ENCODE measurements at regions not wholly inside any gene's neighbourhood (a gene's known extent, or its start where the extent isn't known, plus 50 kb on each side); places are given as distances from the start of the nearest gene placed in this dataset.

DNA sequence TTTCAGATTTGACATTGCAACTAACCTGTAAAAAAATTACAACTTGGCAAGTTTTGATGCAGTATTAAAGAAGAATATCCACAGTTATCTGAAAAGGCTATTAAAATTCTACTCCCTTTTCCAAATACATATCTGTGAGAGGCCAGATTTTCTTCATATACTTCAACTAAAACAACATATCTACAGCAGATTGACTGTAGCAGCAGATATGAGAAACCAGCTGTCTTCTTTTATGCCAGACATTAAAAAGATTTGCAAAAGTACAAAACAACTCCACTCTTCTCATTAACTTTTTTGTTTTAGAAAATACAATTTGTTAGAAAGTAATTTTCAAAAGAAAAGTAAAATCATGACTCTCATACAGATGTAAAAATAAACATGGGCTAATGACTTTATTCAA is 281.1 kb upstream of the PCSK5 start:
- no peaks in the 10 kb centered on the region for H3K4me1 ChIP-seq (ENCODE audit: control insufficient read depth in 1 of 2, extremely low read depth in 1 of 2, insufficient read depth in 2 of 2, low read length in 2 of 2)
- no peak overlapping the region for H3K4me3 ChIP-seq (ENCODE audit: control insufficient read depth in 1 of 2, extremely low read depth in 1 of 2, low read length in 1 of 2)
- H3K36me3 ChIP-seq (ENCODE audit: control insufficient read depth in 2 of 2, extremely low read depth in 1 of 2, insufficient read depth in 1 of 2, low read length in 1 of 2) = no peaks in the 10 kb centered on the region
- ChIA-PET POLR2A (no interaction called here), CTCF (no interaction called here)
- no peak for DNase-seq
- Mint-ChIP-seq H3K9me3 (no peaks in the 10 kb centered on the region), H3K36me3 (no peaks in the 10 kb centered on the region), H3K27ac (no peak overlapping the region), H3K4me3 (no peak overlapping the region), H3K4me1 (no peaks in the 10 kb centered on the region), H3K27me3 (peaks cover 5 to 33% of the 10 kb centered on the region in 2 donors)
- H3K9me3 ChIP-seq = no peaks in the 10 kb centered on the region
- H3K27me3 ChIP-seq (replicated peaks in 1 of 2; ENCODE audit: control insufficient read depth in 2 of 2, extremely low read depth in 1 of 2, insufficient read depth in 2 of 2, low read length in 1 of 2) = no peaks in the 10 kb centered on the region
- no peak overlapping the region for H3K27ac ChIP-seq (ENCODE audit: low read length)
- ATAC-seq (replicated peaks in 1 of 4) = no peak

DNA sequence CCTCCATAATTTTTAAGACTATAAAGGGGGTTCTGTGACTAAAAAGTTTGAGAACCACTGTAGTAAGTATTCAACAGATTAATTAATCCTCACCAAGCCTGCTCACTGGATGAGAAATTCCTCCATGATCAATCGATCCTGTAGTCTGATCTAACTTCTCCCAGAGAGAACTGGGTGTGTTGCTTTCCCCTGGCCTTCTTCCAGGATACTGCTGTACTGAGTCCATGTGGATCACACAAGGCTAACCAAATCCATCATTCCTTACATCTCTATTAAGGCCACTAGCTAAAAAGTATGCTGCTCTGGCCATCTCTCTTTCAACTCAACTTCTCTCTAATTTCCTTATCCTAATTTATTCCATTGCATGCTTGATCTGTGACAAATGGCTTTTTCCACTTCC is 280.2 kb upstream of the PCSK5 start:
- Mint-ChIP-seq H3K4me3 (no peak overlapping the region), H3K9me3 (no peaks in the 10 kb centered on the region), H3K27ac (no peak overlapping the region), H3K27me3 (peaks cover 5 to 33% of the 10 kb centered on the region in 2 donors), H3K4me1 (no peaks in the 10 kb centered on the region), H3K36me3 (no peaks in the 10 kb centered on the region)
- POLR2A ChIA-PET = no interaction called here
- Histone ChIP-seq H3K9me3 (no peaks in the 10 kb centered on the region), H3K4me1 (ENCODE audit: control insufficient read depth in 1 of 2, extremely low read depth in 1 of 2, insufficient read depth in 2 of 2, low read length in 2 of 2) (no peaks in the 10 kb centered on the region), H3K27ac (ENCODE audit: low read length) (no peak overlapping the region), H3K27me3 (replicated peaks in 1 of 2; ENCODE audit: control insufficient read depth in 2 of 2, extremely low read depth in 1 of 2, insufficient read depth in 2 of 2, low read length in 1 of 2) (no peaks in the 10 kb centered on the region), H3K4me3 (ENCODE audit: control insufficient read depth in 1 of 2, extremely low read depth in 1 of 2, low read length in 1 of 2) (no peak overlapping the region), H3K36me3 (ENCODE audit: control insufficient read depth in 2 of 2, extremely low read depth in 1 of 2, insufficient read depth in 1 of 2, low read length in 1 of 2) (no peaks in the 10 kb centered on the region)
- WGBS (ENCODE audit: insufficient coverage) = 44% methylated on average over 1 of the region's 1 CpG
- no peak for ATAC-seq (replicated peaks in 1 of 4)
- CTCF ChIA-PET = no interaction called here
- DNase-seq = no peak

DNA sequence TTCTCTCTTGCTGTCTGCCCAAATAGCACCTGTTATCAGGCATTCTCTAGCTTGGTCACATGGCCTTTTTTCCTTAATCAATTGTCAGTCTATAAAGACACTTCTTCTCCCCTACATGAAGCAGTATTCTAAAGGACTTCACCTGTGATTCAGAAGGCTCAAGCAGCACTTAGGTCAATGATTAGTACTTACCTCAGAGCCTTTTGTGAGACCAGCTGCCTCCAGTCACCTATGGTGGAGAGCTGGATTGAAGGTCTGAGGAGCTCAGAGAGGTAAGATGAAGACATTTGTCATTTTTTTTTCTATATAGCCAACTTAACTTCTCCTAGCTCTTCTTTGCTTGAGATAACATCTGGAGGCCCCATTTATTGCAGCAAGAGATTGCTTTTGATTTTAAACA is 278.3 kb upstream of the PCSK5 start:
- Mint-ChIP-seq H3K27me3 (peaks cover 13 to 37% of the 10 kb centered on the region in 2 donors), H3K27ac (no peak overlapping the region), H3K4me1 (no peaks in the 10 kb centered on the region), H3K36me3 (no peaks in the 10 kb centered on the region), H3K9me3 (no peaks in the 10 kb centered on the region), H3K4me3 (no peak overlapping the region)
- Histone ChIP-seq H3K27me3 (replicated peaks in 1 of 2; ENCODE audit: control insufficient read depth in 2 of 2, extremely low read depth in 1 of 2, insufficient read depth in 2 of 2, low read length in 1 of 2) (no peaks in the 10 kb centered on the region), H3K4me1 (ENCODE audit: control insufficient read depth in 1 of 2, extremely low read depth in 1 of 2, insufficient read depth in 2 of 2, low read length in 2 of 2) (no peaks in the 10 kb centered on the region), H3K4me3 (ENCODE audit: control insufficient read depth in 1 of 2, extremely low read depth in 1 of 2, low read length in 1 of 2) (no peak overlapping the region), H3K9me3 (no peaks in the 10 kb centered on the region), H3K36me3 (ENCODE audit: control insufficient read depth in 2 of 2, extremely low read depth in 1 of 2, insufficient read depth in 1 of 2, low read length in 1 of 2) (no peaks in the 10 kb centered on the region), H3K27ac (ENCODE audit: low read length) (no peak overlapping the region)
- no peak for DNase-seq
- POLR2A ChIA-PET = no interaction called here
- CTCF ChIA-PET = no interaction called here
- no peak for ATAC-seq (replicated peaks in 1 of 4)

DNA sequence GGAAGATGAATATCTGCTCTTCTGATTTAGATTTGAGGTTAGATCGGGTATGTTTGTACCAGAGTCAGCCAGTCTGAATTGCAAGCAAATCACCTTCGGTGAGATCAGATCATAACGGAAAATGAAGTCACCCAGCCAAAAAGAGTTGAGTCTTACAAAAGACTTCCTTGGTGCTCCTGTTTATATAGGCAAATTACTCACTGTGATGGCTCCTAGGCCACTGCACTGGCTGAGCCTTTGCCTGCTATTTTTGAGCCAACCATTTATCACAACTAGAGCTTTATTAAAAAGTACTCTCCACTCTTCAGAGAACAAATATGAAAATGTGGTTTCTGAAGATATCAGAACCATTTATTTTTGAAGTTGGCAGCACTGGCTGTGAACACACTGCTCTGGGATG is 277.7 kb upstream of the PCSK5 start:
- Histone ChIP-seq H3K27ac (ENCODE audit: low read length) (no peak overlapping the region), H3K9me3 (no peaks in the 10 kb centered on the region), H3K4me1 (ENCODE audit: control insufficient read depth in 1 of 2, extremely low read depth in 1 of 2, insufficient read depth in 2 of 2, low read length in 2 of 2) (no peaks in the 10 kb centered on the region), H3K4me3 (ENCODE audit: control insufficient read depth in 1 of 2, extremely low read depth in 1 of 2, low read length in 1 of 2) (no peak overlapping the region), H3K27me3 (replicated peaks in 1 of 2; ENCODE audit: control insufficient read depth in 2 of 2, extremely low read depth in 1 of 2, insufficient read depth in 2 of 2, low read length in 1 of 2) (no peaks in the 10 kb centered on the region), H3K36me3 (ENCODE audit: control insufficient read depth in 2 of 2, extremely low read depth in 1 of 2, insufficient read depth in 1 of 2, low read length in 1 of 2) (no peaks in the 10 kb centered on the region)
- Mint-ChIP-seq H3K27me3 (peaks cover 13 to 39% of the 10 kb centered on the region in 2 donors), H3K9me3 (no peaks in the 10 kb centered on the region), H3K4me3 (no peak overlapping the region), H3K27ac (no peak overlapping the region), H3K4me1 (no peaks in the 10 kb centered on the region), H3K36me3 (no peaks in the 10 kb centered on the region)
- POLR2A ChIA-PET = no interaction called here
- DNase-seq = no peak
- no peak for ATAC-seq (replicated peaks in 1 of 4)
- WGBS (ENCODE audit: insufficient coverage) = 60% methylated on average over 3 of the region's 3 CpGs
- CTCF ChIA-PET = no interaction called here

DNA sequence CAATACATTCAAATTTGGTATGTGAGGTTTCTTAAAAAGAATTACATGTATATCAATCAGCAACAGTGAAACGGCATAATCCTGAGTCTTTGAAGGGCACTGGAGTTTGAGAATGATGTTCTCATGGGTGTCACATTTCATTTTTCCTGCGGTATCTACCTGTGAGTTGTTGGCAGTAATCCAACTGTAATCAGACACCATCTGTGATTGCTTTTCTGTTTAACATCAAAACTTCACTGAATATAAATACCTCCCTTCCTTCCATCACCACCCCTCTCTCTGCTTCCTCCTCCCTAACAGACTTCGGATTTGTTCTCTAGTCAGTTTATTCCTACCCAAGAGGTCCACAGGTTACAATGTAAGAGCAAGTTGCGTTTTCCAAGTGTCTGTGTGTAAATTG is 275.2 kb upstream of the PCSK5 start:
- Histone ChIP-seq H3K9me3 (no peaks in the 10 kb centered on the region), H3K27ac (ENCODE audit: low read length) (no peak overlapping the region), H3K4me3 (ENCODE audit: control insufficient read depth in 1 of 2, extremely low read depth in 1 of 2, low read length in 1 of 2) (no peak overlapping the region), H3K36me3 (ENCODE audit: control insufficient read depth in 2 of 2, extremely low read depth in 1 of 2, insufficient read depth in 1 of 2, low read length in 1 of 2) (no peaks in the 10 kb centered on the region), H3K4me1 (ENCODE audit: control insufficient read depth in 1 of 2, extremely low read depth in 1 of 2, insufficient read depth in 2 of 2, low read length in 2 of 2) (no peaks in the 10 kb centered on the region), H3K27me3 (replicated peaks in 1 of 2; ENCODE audit: control insufficient read depth in 2 of 2, extremely low read depth in 1 of 2, insufficient read depth in 2 of 2, low read length in 1 of 2) (no peaks in the 10 kb centered on the region)
- no peak overlapping the region for H3K4me3 Mint-ChIP-seq
- WGBS (ENCODE audit: insufficient coverage) = no CpG with 5 or more reads among the region's 4 CpGs
- POLR2A ChIA-PET = no interaction called here
- CTCF ChIA-PET = no interaction called here
- no peaks in the 10 kb centered on the region for H3K36me3 Mint-ChIP-seq
- ATAC-seq (replicated peaks in 1 of 4) = no peak
- no peak overlapping the region for H3K27ac Mint-ChIP-seq
- no peaks in the 10 kb centered on the region for H3K4me1 Mint-ChIP-seq
- peaks cover 13 to 33% of the 10 kb centered on the region in 2 donors for H3K27me3 Mint-ChIP-seq
- DNase-seq = no peak
- no peaks in the 10 kb centered on the region for H3K9me3 Mint-ChIP-seq

DNA sequence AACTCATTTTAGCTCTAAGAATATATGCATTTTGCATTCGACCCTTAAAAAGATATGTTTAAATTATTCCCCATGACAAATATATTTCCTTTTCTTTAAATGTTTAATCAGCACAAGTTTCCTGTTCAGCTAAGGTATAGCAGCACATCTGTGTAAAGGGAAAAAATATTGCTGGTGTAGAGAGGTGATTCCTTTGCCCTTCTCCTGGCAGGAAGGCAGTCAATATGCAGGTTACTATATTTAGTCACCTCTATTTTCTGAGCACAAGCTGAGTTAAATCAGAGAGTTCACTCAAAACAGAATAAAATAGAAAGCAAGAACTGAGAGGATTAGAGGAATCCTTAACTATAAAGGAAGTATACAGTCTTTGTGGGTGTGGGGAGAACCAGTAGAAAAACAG is 274.4 kb upstream of the PCSK5 start:
- H3K27me3 ChIP-seq (replicated peaks in 1 of 2; ENCODE audit: control insufficient read depth in 2 of 2, extremely low read depth in 1 of 2, insufficient read depth in 2 of 2, low read length in 1 of 2) = no peaks in the 10 kb centered on the region
- H3K4me1 Mint-ChIP-seq = no peaks in the 10 kb centered on the region
- no peaks in the 10 kb centered on the region for H3K36me3 Mint-ChIP-seq
- ChIA-PET POLR2A (no interaction called here), CTCF (no interaction called here)
- H3K36me3 ChIP-seq (ENCODE audit: control insufficient read depth in 2 of 2, extremely low read depth in 1 of 2, insufficient read depth in 1 of 2, low read length in 1 of 2) = no peaks in the 10 kb centered on the region
- H3K27ac ChIP-seq (ENCODE audit: low read length) = no peak overlapping the region
- H3K9me3 ChIP-seq = no peaks in the 10 kb centered on the region
- DNase-seq = no peak
- no peak overlapping the region for H3K4me3 Mint-ChIP-seq
- no peaks in the 10 kb centered on the region for H3K4me1 ChIP-seq (ENCODE audit: control insufficient read depth in 1 of 2, extremely low read depth in 1 of 2, insufficient read depth in 2 of 2, low read length in 2 of 2)
- H3K27ac Mint-ChIP-seq = no peak overlapping the region
- no CpG with 5 or more reads among the region's 1 CpG for WGBS (ENCODE audit: insufficient coverage)
- no peak overlapping the region for H3K4me3 ChIP-seq (ENCODE audit: control insufficient read depth in 1 of 2, extremely low read depth in 1 of 2, low read length in 1 of 2)
- ATAC-seq (replicated peaks in 1 of 4) = no peak
- peaks cover 11 to 30% of the 10 kb centered on the region in 2 donors for H3K27me3 Mint-ChIP-seq
- H3K9me3 Mint-ChIP-seq = peaks cover 0 to 4% (median under 1%) of the 10 kb centered on the region in 3 donors

DNA sequence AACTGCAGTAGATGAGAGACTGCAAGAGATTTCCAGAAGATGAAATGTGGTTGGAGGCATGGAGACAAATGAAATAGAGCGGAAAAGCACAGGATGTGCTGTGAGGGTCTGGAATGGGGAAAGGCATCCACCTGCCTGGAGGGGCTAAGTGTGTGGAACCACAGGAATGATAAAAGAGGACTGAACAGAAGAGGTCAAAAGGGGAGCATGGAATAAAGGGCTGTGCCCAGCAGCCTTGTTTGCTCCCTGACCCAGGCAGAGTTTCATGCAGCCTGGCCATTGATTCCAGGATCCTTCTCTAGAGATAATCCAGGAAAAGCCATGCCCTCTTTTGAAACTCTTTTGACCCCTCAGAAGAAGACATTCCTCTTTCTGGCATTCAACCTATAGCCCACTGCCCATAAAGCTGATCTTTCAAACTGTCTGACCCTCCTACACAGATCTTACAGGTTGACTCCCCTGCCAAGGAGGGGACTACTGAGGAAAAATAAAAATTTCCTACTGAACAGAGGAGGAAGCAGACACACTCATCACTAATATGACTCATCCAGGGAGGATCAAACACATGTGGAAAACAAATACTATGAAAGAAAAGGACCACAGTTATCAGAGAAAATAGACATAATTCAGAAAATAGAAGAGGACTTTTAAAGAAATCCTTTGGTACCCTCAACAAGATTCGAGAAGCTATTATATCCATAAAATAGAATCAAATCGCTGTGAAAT is 273.5 kb upstream of the PCSK5 start:
- Mint-ChIP-seq H3K4me1 (no peaks in the 10 kb centered on the region), H3K27ac (no peak overlapping the region), H3K9me3 (peaks cover 0 to 8% (median 5%) of the 10 kb centered on the region in 3 donors), H3K4me3 (no peak overlapping the region), H3K36me3 (no peaks in the 10 kb centered on the region), H3K27me3 (peaks cover 9 to 26% of the 10 kb centered on the region in 2 donors)
- 100% methylated on average over 1 of the region's 3 CpGs for WGBS (ENCODE audit: insufficient coverage)
- H3K36me3 ChIP-seq (ENCODE audit: control insufficient read depth in 2 of 2, extremely low read depth in 1 of 2, insufficient read depth in 1 of 2, low read length in 1 of 2) = no peaks in the 10 kb centered on the region
- no peak overlapping the region for H3K4me3 ChIP-seq (ENCODE audit: control insufficient read depth in 1 of 2, extremely low read depth in 1 of 2, low read length in 1 of 2)
- ChIA-PET CTCF (no interaction called here), POLR2A (no interaction called here)
- H3K27ac ChIP-seq (ENCODE audit: low read length) = no peak overlapping the region
- no peaks in the 10 kb centered on the region for H3K4me1 ChIP-seq (ENCODE audit: control insufficient read depth in 1 of 2, extremely low read depth in 1 of 2, insufficient read depth in 2 of 2, low read length in 2 of 2)
- DNase-seq = no peak
- H3K27me3 ChIP-seq (replicated peaks in 1 of 2; ENCODE audit: control insufficient read depth in 2 of 2, extremely low read depth in 1 of 2, insufficient read depth in 2 of 2, low read length in 1 of 2) = no peaks in the 10 kb centered on the region
- H3K9me3 ChIP-seq = no peaks in the 10 kb centered on the region
- no peak for ATAC-seq (replicated peaks in 1 of 4)
